ENCODE measurements at regions not wholly inside any gene's neighbourhood (a gene's known extent, or its start where the extent isn't known, plus 50 kb on each side); places are given as distances from the start of the nearest gene placed in this dataset.

DNA sequence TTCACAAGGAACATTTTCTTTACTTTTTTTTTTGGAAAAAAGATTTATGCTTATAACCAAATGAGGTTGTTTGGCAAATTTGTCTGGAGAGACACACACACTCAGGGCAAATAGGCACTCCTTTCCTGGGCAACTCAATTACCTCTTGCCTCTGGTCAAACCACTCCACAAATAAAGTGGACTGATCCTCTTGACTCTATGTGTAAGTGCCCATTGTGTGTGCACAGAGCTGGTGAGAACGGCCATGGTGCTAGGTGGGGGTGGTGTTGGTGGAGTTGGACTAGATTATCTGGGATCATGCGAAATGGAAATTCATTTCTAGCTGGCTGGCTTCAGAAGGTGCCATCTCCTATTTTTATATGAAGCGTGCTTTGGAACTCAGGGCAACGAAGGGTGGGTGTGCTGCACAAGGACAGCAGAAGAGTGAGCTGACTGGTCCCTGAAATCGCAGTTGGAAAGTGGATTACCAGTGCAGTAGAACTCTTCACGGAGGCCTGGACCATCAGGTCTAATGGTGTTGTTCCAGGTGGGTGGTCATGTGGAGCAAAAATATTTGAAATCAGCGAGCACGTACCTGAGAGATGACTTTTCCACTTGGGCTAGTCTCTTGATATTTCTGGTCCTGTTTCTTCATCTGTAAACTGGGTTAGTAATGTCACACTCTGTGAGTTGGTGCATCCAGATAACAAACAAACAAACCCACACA lies 149.9 kb downstream of the RPIA start:
- Histone ChIP-seq H3K4me3 (ENCODE audit: low read depth, low read length) (no peak overlapping the region), H3K27ac (no peak overlapping the region), H3K27me3 (replicated peaks) (no peaks in the 10 kb centered on the region), H3K36me3 (replicated peaks) (no peaks in the 10 kb centered on the region)
- DNase-seq: no peak
- TF ChIP-seq, protein P1, sequence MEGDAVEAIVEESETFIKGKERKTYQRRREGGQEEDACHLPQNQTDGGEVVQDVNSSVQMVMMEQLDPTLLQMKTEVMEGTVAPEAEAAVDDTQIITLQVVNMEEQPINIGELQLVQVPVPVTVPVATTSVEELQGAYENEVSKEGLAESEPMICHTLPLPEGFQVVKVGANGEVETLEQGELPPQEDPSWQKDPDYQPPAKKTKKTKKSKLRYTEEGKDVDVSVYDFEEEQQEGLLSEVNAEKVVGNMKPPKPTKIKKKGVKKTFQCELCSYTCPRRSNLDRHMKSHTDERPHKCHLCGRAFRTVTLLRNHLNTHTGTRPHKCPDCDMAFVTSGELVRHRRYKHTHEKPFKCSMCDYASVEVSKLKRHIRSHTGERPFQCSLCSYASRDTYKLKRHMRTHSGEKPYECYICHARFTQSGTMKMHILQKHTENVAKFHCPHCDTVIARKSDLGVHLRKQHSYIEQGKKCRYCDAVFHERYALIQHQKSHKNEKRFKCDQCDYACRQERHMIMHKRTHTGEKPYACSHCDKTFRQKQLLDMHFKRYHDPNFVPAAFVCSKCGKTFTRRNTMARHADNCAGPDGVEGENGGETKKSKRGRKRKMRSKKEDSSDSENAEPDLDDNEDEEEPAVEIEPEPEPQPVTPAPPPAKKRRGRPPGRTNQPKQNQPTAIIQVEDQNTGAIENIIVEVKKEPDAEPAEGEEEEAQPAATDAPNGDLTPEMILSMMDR (IDR thresholded peaks at IDR 0.05; ENCODE audit: low read depth, low read length, missing control alignments): no peak
- in situ Hi-C loops (cut with HindIII; ENCODE audit: low pct_ligation_motif_present, low sequenced_read_pairs): no loop called here

DNA sequence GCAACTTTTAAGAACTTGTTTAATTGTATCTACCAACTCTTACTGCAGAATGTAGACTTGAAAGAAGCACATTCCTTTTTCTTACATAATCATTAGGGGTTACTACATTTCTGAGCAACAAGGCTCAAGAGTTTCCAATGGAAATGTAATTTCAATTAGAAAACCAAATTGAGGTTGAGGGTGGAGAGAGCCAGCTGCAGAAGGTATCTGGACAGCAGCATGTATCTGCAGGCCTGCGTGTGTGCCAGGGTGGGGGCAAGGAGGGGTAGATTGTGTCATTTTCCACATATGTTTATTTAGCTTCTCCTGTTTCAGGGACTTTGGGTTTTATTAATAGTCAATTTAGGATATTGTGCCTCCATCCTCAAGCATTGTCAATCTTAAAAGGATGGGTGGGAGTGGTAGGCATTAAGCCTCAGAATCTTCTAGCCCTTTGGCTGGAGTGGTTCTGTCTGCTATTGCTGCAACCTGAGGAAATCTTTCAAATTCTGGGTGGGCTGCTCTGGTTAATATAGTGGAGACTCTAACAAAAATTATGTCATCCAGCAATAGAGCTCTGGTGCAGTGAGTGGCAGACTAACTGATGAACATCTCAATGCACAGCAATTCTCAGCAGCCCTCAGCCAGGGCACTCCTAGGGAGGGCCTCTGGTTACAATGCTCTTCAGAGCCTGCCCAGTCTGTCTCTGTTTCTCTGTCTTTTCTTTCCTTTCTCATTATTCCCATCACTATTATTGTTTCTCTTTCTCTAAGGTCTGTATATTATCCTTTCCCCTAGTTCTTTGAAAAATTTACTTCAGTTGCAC lies 151.4 kb downstream of the RPIA start:
- H3K27ac ChIP-seq: no peak overlapping the region
- H3K4me3 ChIP-seq (ENCODE audit: low read depth, low read length): no peak overlapping the region
- DNase-seq: no peak
- in situ Hi-C loops (cut with HindIII; ENCODE audit: low pct_ligation_motif_present, low sequenced_read_pairs): no loop called here
- TF ChIP-seq, protein P1 (IDR thresholded peaks at IDR 0.05; ENCODE audit: low read depth, low read length, missing control alignments): no peak
- no peaks in the 10 kb centered on the region for H3K27me3 ChIP-seq (replicated peaks)
- H3K36me3 ChIP-seq (replicated peaks): no peaks in the 10 kb centered on the region

DNA sequence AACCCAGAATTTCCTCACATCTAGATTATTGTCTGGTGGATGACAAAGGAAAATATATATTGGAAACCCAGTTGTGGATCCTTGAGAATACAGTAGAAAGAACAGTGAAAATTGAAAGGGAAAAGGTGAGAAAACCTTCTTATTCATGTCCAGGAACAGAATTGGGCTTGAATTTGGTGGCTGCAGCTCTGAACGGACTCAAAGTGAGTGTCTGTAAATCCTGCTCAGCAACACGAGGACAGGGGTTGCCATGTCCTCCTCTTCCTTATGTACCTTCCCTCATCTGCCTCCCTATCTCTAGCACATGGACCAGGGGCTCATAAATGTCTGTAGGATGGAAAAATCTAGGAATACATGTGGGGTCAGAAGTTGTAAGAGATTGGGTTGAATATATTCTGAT lies 152.2 kb downstream of the RPIA start:
- Histone ChIP-seq H3K4me3 (ENCODE audit: low read depth, low read length) (no peak overlapping the region), H3K36me3 (replicated peaks) (no peaks in the 10 kb centered on the region), H3K27me3 (replicated peaks) (no peaks in the 10 kb centered on the region), H3K27ac (no peak overlapping the region)
- no peak for DNase-seq
- TF ChIP-seq, protein P1 (IDR thresholded peaks at IDR 0.05; ENCODE audit: low read depth, low read length, missing control alignments): no peak
- in situ Hi-C loops (cut with HindIII; ENCODE audit: low pct_ligation_motif_present, low sequenced_read_pairs): no loop called here

DNA sequence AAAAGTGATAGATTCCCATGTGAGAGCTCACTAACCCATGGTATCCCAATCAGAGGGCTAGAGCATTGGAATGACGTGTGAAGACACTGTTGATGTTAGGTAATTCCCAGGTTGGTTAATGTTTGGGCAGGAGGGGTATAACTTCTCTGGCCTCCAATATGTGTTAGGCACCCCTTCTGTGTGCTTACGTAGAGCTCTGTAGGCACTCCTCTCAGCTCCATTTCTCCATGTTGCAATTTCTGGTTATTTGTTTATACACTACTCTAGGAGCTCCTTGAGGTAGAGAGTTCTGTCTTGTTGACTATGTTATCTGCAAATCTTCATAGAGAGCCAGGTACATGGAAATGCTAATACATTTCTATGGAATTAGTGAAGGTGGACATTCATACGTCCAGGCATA lies 153.5 kb downstream of the RPIA start:
- Histone ChIP-seq H3K4me3 (ENCODE audit: low read depth, low read length) (no peak overlapping the region), H3K36me3 (replicated peaks) (no peaks in the 10 kb centered on the region), H3K27me3 (replicated peaks) (no peaks in the 10 kb centered on the region), H3K27ac (no peak overlapping the region)
- no peak for DNase-seq
- in situ Hi-C loops (cut with HindIII; ENCODE audit: low pct_ligation_motif_present, low sequenced_read_pairs): no loop called here
- TF ChIP-seq, protein P1 (IDR thresholded peaks at IDR 0.05; ENCODE audit: low read depth, low read length, missing control alignments): no peak

DNA sequence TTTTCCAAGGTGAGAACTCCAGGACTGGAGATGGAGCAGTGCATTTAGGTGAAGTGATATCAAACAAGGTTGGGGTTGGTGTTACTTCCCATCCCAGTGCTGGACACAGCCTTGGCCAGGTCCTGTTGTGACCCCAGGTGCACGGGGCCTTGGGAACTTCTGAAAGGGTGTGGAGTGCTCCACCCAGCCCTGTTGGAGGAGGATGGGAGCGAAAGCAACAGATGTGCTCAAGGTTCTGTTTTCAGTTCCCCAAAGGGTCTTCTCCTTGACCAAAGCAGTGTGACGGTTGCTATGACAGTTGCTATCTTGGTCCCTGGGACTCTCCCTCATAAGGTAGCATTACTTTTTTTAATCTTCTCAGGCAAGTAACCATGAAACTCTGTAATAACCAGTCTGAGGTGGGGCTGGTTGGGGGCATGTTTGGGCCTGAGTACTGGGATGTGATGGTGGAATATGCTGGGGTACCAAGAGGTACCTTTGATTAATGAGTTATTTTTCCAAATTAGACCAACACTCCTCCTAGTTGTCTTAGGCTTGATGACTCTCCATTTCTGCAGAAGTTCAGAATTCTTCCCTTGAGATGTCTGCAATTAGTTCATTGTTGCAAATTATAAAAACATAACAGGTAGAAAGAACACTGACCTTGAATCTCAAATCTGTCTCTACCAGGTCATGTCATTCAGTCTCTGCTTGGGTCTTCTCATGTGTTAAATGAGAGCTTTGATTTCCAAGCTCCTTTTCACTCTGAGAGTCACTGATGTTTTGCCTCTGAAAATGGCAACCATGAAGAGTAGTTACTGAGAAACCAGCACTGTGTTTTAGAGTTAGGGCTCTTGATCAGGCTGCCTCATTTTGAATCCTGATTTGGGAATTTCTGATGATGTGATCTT lies 154.5 kb downstream of the RPIA start:
- DNase-seq: no peak
- no peaks in the 10 kb centered on the region for H3K27me3 ChIP-seq (replicated peaks)
- H3K4me3 ChIP-seq (ENCODE audit: low read depth, low read length): no peak overlapping the region
- TF ChIP-seq, protein P1 (IDR thresholded peaks at IDR 0.05; ENCODE audit: low read depth, low read length, missing control alignments): no peak
- no peaks in the 10 kb centered on the region for H3K36me3 ChIP-seq (replicated peaks)
- in situ Hi-C loops (cut with HindIII; ENCODE audit: low pct_ligation_motif_present, low sequenced_read_pairs): no loop called here
- H3K27ac ChIP-seq: no peak overlapping the region

Data from brain microvascular endothelial cell (primary cell).